Astrocyte (in vitro differentiated cells and primary cell): ENCODE measurements at regions not wholly inside any gene's neighbourhood (a gene's known extent, or its start where the extent isn't known, plus 50 kb on each side); places are given as distances from the start of the nearest gene placed in this dataset.

Experiments
- DNase-seq: peaks from one replicate; pipeline ENCODE4 v3.0.0-alpha.2; 2010; ENCODE audit warnings: low read depth
- FAIRE-seq: peaks from 2 replicates; lab custom pipeline; 2011; peaks lifted over from hg19 to GRCh38; lab: Jason Lieb, UNC
- H2AFZ ChIP-seq: 2 replicates; pipeline ENCODE4 v1.6.0; 2012; ENCODE audit warnings: low read depth, low read length, inconsistent platforms
- H3K27ac ChIP-seq: 2 replicates; pipeline ENCODE4 v1.5.1; 2011; ENCODE audit warnings: low read depth, low read length, inconsistent platforms
- H3K27me3 ChIP-seq: 2 replicates; pipeline ENCODE4 v1.6.0; 2011; ENCODE audit warnings: low read length, inconsistent platforms; ENCODE audit not compliant: insufficient read depth
- H3K36me3 ChIP-seq: 2 replicates; pipeline ENCODE4 v1.5.1; 2011; ENCODE audit warnings: low read length, inconsistent platforms; ENCODE audit not compliant: insufficient read depth
- H3K4me1 ChIP-seq: 2 replicates; pipeline ENCODE4 v1.5.1; 2011; ENCODE audit warnings: low read length, inconsistent platforms; ENCODE audit not compliant: insufficient read depth
- H3K4me2 ChIP-seq: 2 replicates; pipeline ENCODE4 v1.6.0; 2012; ENCODE audit warnings: low read length, inconsistent platforms
- H3K4me3 ChIP-seq: 2 replicates; pipeline ENCODE4 v1.5.1; 2011; ENCODE audit warnings: low read depth, mild to moderate bottlenecking, low read length, inconsistent platforms; ENCODE audit not compliant: insufficient read depth
- H3K79me2 ChIP-seq: 2 replicates; pipeline ENCODE4 v1.6.0; 2012; ENCODE audit warnings: mild to moderate bottlenecking, low read length, inconsistent platforms; ENCODE audit not compliant: insufficient read depth
- H3K9ac ChIP-seq: 2 replicates; pipeline ENCODE4 v1.6.0; 2012; ENCODE audit warnings: mild to moderate bottlenecking, low read length, inconsistent platforms
- H3K9me3 ChIP-seq: 2 replicates; pipeline ENCODE4 v1.5.1; 2012; ENCODE audit warnings: low read depth, mild to moderate bottlenecking, low read length, inconsistent platforms; ENCODE audit not compliant: insufficient read depth
- H4K20me1 ChIP-seq: 2 replicates; pipeline ENCODE4 v1.6.0; 2012; ENCODE audit warnings: low read length, inconsistent platforms; ENCODE audit not compliant: insufficient read depth
- H3K27ac Mint-ChIP-seq: one replicate; pipeline ENCODE4 v1.8.0; 2021; ENCODE audit warnings: mild to moderate bottlenecking, mixed read lengths; ENCODE audit not compliant: unreplicated experiment
- H3K27me3 Mint-ChIP-seq: one replicate; pipeline ENCODE4 v1.8.0; 2021; ENCODE audit warnings: low read depth, mixed read lengths; ENCODE audit not compliant: unreplicated experiment
- H3K36me3 Mint-ChIP-seq: one replicate; pipeline ENCODE4 v1.8.0; 2021; ENCODE audit warnings: low read depth, mixed read lengths; ENCODE audit not compliant: unreplicated experiment
- H3K4me1 Mint-ChIP-seq: one replicate; pipeline ENCODE4 v1.8.0; 2021; ENCODE audit warnings: low read depth, mixed read lengths; ENCODE audit not compliant: unreplicated experiment
- H3K4me3 Mint-ChIP-seq: one replicate; pipeline ENCODE4 v1.8.0; 2021; ENCODE audit warnings: mild to moderate bottlenecking, moderate library complexity, mixed read lengths; ENCODE audit not compliant: unreplicated experiment
- H3K9me3 Mint-ChIP-seq: one replicate; pipeline ENCODE4 v1.8.0; 2021; ENCODE audit warnings: mild to moderate bottlenecking, mixed read lengths; ENCODE audit not compliant: unreplicated experiment
- EZH2 ChIP-seq: IDR thresholded peaks from 2 replicates; pipeline ENCODE4 v1.6.1; 2012; ENCODE audit warnings: mild to moderate bottlenecking, low read length, inconsistent platforms; ENCODE audit not compliant: insufficient read depth
- TF ChIP-seq, protein P1 (sequence below): IDR thresholded peaks from 2 replicates; pipeline ENCODE4 v1.5.1; 2011; ENCODE audit warnings: low read depth, mild to moderate bottlenecking, inconsistent platforms, low read length, moderate library complexity; ENCODE audit not compliant: insufficient read depth

DNA sequence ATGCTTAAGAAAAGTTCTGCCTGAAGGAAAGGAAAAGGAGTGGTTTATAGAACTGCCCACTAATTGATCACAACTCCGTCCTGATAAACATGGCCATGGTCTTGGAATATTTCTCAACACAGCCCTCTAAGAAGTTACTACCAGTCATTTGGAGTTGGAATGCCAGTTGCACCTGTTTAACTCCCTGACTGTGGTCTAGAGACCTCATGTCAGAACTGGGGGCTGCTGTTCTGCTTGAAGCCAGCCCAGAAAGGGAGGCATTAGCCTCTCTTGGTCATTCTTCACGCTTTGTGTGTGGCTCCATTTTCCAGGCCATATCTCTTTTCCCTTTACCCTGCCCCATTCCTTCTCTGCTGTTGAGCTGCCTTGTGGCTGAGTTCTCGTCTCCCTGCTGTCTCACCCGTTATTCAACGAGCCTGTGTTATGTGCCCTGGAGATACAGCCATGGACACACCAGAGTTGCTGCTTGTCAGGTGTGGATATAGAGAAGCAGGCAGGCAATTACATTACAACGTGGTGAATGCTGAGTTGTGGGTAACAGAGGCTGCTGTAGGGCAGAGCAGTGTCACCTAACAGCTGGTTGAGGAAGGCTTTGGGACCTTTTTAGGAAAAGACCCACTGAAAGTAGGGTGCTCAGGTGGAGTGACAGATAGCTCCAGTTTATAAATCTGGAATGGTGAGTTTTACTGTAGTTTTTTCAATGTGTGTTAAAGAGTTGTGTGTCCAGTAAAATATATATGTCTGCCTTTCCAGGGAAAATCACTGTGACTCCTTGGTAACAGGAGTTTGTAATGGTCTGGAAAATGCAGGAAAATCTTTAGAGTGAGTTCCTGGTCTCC lies 137.0 kb upstream of the IPO9 start:
- Mint-ChIP-seq H3K4me3 (no peak overlapping the region), H3K27ac (no peak overlapping the region), H3K4me1 (peaks cover 19% of the 10 kb centered on the region), H3K27me3 (no peaks in the 10 kb centered on the region), H3K36me3 (peaks cover 13% of the 10 kb centered on the region), H3K9me3 (peaks cover 2% of the 10 kb centered on the region)
- H3K9ac ChIP-seq = no peak overlapping the region
- H3K79me2 ChIP-seq = peaks cover 90% of the 10 kb centered on the region
- no peak overlapping the region for H2AFZ ChIP-seq
- peaks cover 94% of the 10 kb centered on the region for H4K20me1 ChIP-seq
- FAIRE-seq (no peak), DNase-seq (no peak)
- H3K27me3 ChIP-seq = no peaks in the 10 kb centered on the region
- peaks cover 46% of the 10 kb centered on the region for H3K4me1 ChIP-seq
- no peak overlapping the region for H3K4me2 ChIP-seq
- no peak overlapping the region for H3K27ac ChIP-seq
- H3K4me3 ChIP-seq = no peak overlapping the region
- H3K36me3 ChIP-seq = no peaks in the 10 kb centered on the region
- TF ChIP-seq, protein P1, sequence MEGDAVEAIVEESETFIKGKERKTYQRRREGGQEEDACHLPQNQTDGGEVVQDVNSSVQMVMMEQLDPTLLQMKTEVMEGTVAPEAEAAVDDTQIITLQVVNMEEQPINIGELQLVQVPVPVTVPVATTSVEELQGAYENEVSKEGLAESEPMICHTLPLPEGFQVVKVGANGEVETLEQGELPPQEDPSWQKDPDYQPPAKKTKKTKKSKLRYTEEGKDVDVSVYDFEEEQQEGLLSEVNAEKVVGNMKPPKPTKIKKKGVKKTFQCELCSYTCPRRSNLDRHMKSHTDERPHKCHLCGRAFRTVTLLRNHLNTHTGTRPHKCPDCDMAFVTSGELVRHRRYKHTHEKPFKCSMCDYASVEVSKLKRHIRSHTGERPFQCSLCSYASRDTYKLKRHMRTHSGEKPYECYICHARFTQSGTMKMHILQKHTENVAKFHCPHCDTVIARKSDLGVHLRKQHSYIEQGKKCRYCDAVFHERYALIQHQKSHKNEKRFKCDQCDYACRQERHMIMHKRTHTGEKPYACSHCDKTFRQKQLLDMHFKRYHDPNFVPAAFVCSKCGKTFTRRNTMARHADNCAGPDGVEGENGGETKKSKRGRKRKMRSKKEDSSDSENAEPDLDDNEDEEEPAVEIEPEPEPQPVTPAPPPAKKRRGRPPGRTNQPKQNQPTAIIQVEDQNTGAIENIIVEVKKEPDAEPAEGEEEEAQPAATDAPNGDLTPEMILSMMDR = no peak
- TF ChIP-seq EZH2 = no peak
- H3K9me3 ChIP-seq = no peaks in the 10 kb centered on the region

DNA sequence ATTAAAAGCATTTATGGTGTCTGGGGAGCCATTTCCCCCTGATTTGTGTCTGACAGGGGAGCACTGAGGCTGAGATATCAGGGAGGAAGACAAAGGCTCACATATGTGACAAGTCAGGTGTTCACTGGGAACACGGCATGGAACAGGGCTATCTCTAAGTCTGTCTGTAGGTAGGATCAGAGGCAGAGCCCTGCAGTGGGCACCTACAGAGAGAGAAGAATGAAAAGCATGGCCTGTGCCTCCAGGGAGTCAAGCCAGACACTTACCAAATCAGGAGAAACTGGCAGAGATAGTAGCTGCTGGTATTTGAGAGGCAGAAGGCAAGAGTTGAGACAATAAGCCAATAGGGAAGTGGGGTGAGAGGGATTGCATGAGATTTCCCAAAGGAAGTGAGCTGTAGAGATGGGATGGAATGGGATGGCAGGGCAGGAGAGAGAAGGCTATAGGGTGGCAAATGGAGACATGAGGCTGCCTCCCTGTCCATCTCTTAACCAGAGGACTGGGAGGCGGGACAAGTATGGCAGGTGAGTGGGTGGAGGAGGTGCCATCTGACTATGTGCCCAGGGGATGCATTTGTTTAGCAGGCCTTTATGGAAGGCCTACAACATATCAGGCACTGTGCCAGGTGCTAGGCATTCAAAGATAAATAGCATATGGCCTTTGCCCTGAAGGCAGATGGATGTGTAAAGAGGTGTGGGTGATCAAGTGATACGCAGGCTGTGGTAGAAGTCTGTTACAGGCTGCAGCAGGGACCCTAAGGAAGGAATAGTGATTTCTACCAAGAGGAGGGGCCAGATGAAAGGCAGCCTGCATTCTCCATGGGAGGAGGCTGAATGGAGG lies 136.2 kb upstream of the IPO9 start:
- Histone ChIP-seq H2AFZ (no peak overlapping the region), H3K9me3 (no peaks in the 10 kb centered on the region), H4K20me1 (peaks cover 94% of the 10 kb centered on the region), H3K4me2 (no peak overlapping the region), H3K4me1 (peaks cover 53% of the 10 kb centered on the region), H3K4me3 (no peak overlapping the region), H3K27ac (no peak overlapping the region), H3K36me3 (no peaks in the 10 kb centered on the region), H3K27me3 (no peaks in the 10 kb centered on the region), H3K79me2 (peaks cover 90% of the 10 kb centered on the region), H3K9ac (no peak overlapping the region)
- no peak for FAIRE-seq
- H3K9me3 Mint-ChIP-seq = peaks cover 2% of the 10 kb centered on the region
- H3K4me3 Mint-ChIP-seq = no peak overlapping the region
- H3K4me1 Mint-ChIP-seq = peaks cover 15% of the 10 kb centered on the region
- no peak overlapping the region for H3K27ac Mint-ChIP-seq
- peaks cover 13% of the 10 kb centered on the region for H3K36me3 Mint-ChIP-seq
- no peak for DNase-seq
- H3K27me3 Mint-ChIP-seq = no peaks in the 10 kb centered on the region
- TF ChIP-seq EZH2 = no peak
- TF ChIP-seq, protein P1 = no peak
